ENCODE measurements at regions not wholly inside any gene's neighbourhood (a gene's known extent, or its start where the extent isn't known, plus 50 kb on each side); places are given as distances from the start of the nearest gene placed in this dataset.

GRCh38 chr1:82879701-82880305 is 1079.1 kb downstream of the ADGRL2 start:
- no peak for TF ChIP-seq POLR2A (IDR thresholded peaks at IDR 0.05)
- TF ChIP-seq, protein P1, sequence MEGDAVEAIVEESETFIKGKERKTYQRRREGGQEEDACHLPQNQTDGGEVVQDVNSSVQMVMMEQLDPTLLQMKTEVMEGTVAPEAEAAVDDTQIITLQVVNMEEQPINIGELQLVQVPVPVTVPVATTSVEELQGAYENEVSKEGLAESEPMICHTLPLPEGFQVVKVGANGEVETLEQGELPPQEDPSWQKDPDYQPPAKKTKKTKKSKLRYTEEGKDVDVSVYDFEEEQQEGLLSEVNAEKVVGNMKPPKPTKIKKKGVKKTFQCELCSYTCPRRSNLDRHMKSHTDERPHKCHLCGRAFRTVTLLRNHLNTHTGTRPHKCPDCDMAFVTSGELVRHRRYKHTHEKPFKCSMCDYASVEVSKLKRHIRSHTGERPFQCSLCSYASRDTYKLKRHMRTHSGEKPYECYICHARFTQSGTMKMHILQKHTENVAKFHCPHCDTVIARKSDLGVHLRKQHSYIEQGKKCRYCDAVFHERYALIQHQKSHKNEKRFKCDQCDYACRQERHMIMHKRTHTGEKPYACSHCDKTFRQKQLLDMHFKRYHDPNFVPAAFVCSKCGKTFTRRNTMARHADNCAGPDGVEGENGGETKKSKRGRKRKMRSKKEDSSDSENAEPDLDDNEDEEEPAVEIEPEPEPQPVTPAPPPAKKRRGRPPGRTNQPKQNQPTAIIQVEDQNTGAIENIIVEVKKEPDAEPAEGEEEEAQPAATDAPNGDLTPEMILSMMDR (IDR thresholded peaks at IDR 0.05): no peak
- TF ChIP-seq POLR2AphosphoS5 (IDR thresholded peaks at IDR 0.05): no peak
